Mesendoderm (in vitro differentiated cells): ENCODE measurements at regions not wholly inside any gene's neighbourhood (a gene's known extent, or its start where the extent isn't known, plus 50 kb on each side); places are given as distances from the start of the nearest gene placed in this dataset.

Experiments
- DNase-seq: peaks from one replicate; pipeline ENCODE4 v3.0.0; 2013
- H2AK5ac ChIP-seq: 2 replicates; pipeline ENCODE4 v1.6.1; 2013; ENCODE audit warnings: low read length, inconsistent platforms
- H2BK120ac ChIP-seq: 2 replicates; pipeline ENCODE4 v1.6.1; 2013; ENCODE audit warnings: low read depth, mild to moderate bottlenecking, low read length, moderate library complexity, mixed read lengths
- H2BK15ac ChIP-seq: replicated peaks from 2 replicates; pipeline ENCODE4 v1.6.1; 2013; ENCODE audit warnings: low read depth, mild to moderate bottlenecking, moderate library complexity
- H2BK5ac ChIP-seq: 2 replicates; pipeline ENCODE4 v1.6.1; 2013; ENCODE audit warnings: low read length, inconsistent platforms
- H3K18ac ChIP-seq: 2 replicates; pipeline ENCODE4 v1.6.1; 2013; ENCODE audit warnings: mild to moderate bottlenecking, low read length, mixed read lengths
- H3K23ac ChIP-seq: one replicate; pipeline ENCODE4 v1.6.1; 2013; ENCODE audit warnings: low read length
- H3K27ac ChIP-seq: 2 replicates; pipeline ENCODE4 v1.5.1; 2013; ENCODE audit warnings: low read depth, mild to moderate bottlenecking, inconsistent platforms, low read length, moderate library complexity
- H3K27me3 ChIP-seq: 2 replicates; pipeline ENCODE4 v1.6.1; 2013; ENCODE audit warnings: low read length, control low read depth, mild to moderate bottlenecking, inconsistent platforms; ENCODE audit not compliant: insufficient read depth, poor library complexity
- H3K36me3 ChIP-seq: 2 replicates; pipeline ENCODE4 v1.6.1; 2013; ENCODE audit warnings: low read length, inconsistent platforms; ENCODE audit not compliant: control insufficient read depth, insufficient read depth
- H3K4ac ChIP-seq: one replicate; pipeline ENCODE4 v1.6.1; 2013; ENCODE audit warnings: low read depth, mild to moderate bottlenecking, low read length, moderate library complexity
- H3K4me1 ChIP-seq: 2 replicates; pipeline ENCODE4 v1.6.1; 2013; ENCODE audit warnings: low read depth, low read length, inconsistent platforms; ENCODE audit not compliant: control insufficient read depth
- H3K4me2 ChIP-seq: 2 replicates; pipeline ENCODE4 v1.6.1; 2013; ENCODE audit warnings: low read length
- H3K4me3 ChIP-seq: 2 replicates; pipeline ENCODE4 v1.5.1; 2013; ENCODE audit warnings: mild to moderate bottlenecking, low read length
- H3K56ac ChIP-seq: one replicate; pipeline ENCODE4 v1.6.1; 2013; ENCODE audit warnings: low read length
- H3K79me1 ChIP-seq: 2 replicates; pipeline ENCODE4 v1.6.1; 2013; ENCODE audit warnings: low read length, inconsistent platforms
- H3K79me2 ChIP-seq: 2 replicates; pipeline ENCODE4 v1.6.1; 2013; ENCODE audit warnings: mild to moderate bottlenecking, low read length; ENCODE audit not compliant: control insufficient read depth, insufficient read depth
- H3K9ac ChIP-seq: 2 replicates; pipeline ENCODE4 v1.6.1; 2013; ENCODE audit warnings: low read length, inconsistent platforms
- H4K5ac ChIP-seq: one replicate; pipeline ENCODE4 v1.6.1; 2013; ENCODE audit warnings: low read length
- H4K8ac ChIP-seq: one replicate; pipeline ENCODE4 v1.6.1; 2013; ENCODE audit warnings: low read depth, mild to moderate bottlenecking, control low read depth, low read length, moderate library complexity
- WGBS: extraction: QIAGEN DNeasy Blood & Tissue Kit; methylation state at CpG from one replicate; pipeline ENCODE4 v1.1.7; 2013; ENCODE audit warnings: low lambda C conversion rate, missing lambda C conversion rate; ENCODE audit not compliant: insufficient coverage; ENCODE audit errors: extremely low coverage; 5-methylcytosine and 5-hydroxymethylcytosine counted together

- Histone ChIP-seq H3K4me3 (no peak overlapping the region), H3K56ac (no peak overlapping the region), H3K23ac (no peak overlapping the region), H3K4me1 (no peaks in the 10 kb centered on the region), H3K27ac (no peak overlapping the region), H2AK5ac (no peak overlapping the region), H4K8ac (no peak overlapping the region), H3K18ac (no peak overlapping the region), H3K27me3 (no peaks in the 10 kb centered on the region), H2BK5ac (no peak overlapping the region), H3K9ac (no peak overlapping the region), H3K4ac (no peak overlapping the region), H3K79me1 (no peaks in the 10 kb centered on the region), H3K79me2 (no peaks in the 10 kb centered on the region), H3K4me2 (no peak overlapping the region), H2BK15ac (no peak overlapping the region), H3K36me3 (no peaks in the 10 kb centered on the region), H4K5ac (no peak overlapping the region), H2BK120ac (no peak overlapping the region)
- DNase-seq: no peak
- no CpG with 5 or more reads among the region's 1 CpG for WGBS
These were observed 797.6 kb upstream of the POT1 start for GRCh38 chr7:125727215-125727614.

GRCh38 chr7:125695626-125696025, 766.0 kb upstream of the POT1 start:
- H3K79me1 ChIP-seq: no peaks in the 10 kb centered on the region
- H2BK120ac ChIP-seq: no peak overlapping the region
- H2BK5ac ChIP-seq: no peak overlapping the region
- H3K9ac ChIP-seq: no peak overlapping the region
- no peak overlapping the region for H3K4ac ChIP-seq
- H3K23ac ChIP-seq: no peak overlapping the region
- H3K18ac ChIP-seq: no peak overlapping the region
- no peak overlapping the region for H3K27ac ChIP-seq
- DNase-seq: no peak
- no peaks in the 10 kb centered on the region for H3K79me2 ChIP-seq
- H3K36me3 ChIP-seq: no peaks in the 10 kb centered on the region
- H4K8ac ChIP-seq: no peak overlapping the region
- no peaks in the 10 kb centered on the region for H3K27me3 ChIP-seq
- H4K5ac ChIP-seq: no peak overlapping the region
- no peak overlapping the region for H3K4me2 ChIP-seq
- no peak overlapping the region for H3K4me3 ChIP-seq
- WGBS: no CpG with 5 or more reads among the region's 1 CpG
- H3K56ac ChIP-seq: no peak overlapping the region
- no peaks in the 10 kb centered on the region for H3K4me1 ChIP-seq
- H2BK15ac ChIP-seq: no peak overlapping the region
- no peak overlapping the region for H2AK5ac ChIP-seq

GRCh38 chr7:125683156-125683555, 753.5 kb upstream of the POT1 start:
- no peak overlapping the region for H2BK5ac ChIP-seq
- H2AK5ac ChIP-seq: no peak overlapping the region
- no peak overlapping the region for H2BK120ac ChIP-seq
- H3K27ac ChIP-seq: no peak overlapping the region
- H3K79me2 ChIP-seq: no peaks in the 10 kb centered on the region
- no peaks in the 10 kb centered on the region for H3K36me3 ChIP-seq
- H3K18ac ChIP-seq: no peak overlapping the region
- H3K4me2 ChIP-seq: no peak overlapping the region
- H3K9ac ChIP-seq: no peak overlapping the region
- no peak overlapping the region for H3K56ac ChIP-seq
- H2BK15ac ChIP-seq: no peak overlapping the region
- no peaks in the 10 kb centered on the region for H3K27me3 ChIP-seq
- H3K4ac ChIP-seq: no peak overlapping the region
- H4K5ac ChIP-seq: no peak overlapping the region
- H3K79me1 ChIP-seq: no peaks in the 10 kb centered on the region
- no peak overlapping the region for H4K8ac ChIP-seq
- no peaks in the 10 kb centered on the region for H3K4me1 ChIP-seq
- no peak overlapping the region for H3K4me3 ChIP-seq
- no peak for DNase-seq
- no peak overlapping the region for H3K23ac ChIP-seq

- Histone ChIP-seq H3K4me3 (no peak overlapping the region), H3K9ac (no peak overlapping the region), H2BK15ac (no peak overlapping the region), H3K27me3 (no peaks in the 10 kb centered on the region), H3K36me3 (no peaks in the 10 kb centered on the region), H3K4ac (no peak overlapping the region), H3K79me2 (no peaks in the 10 kb centered on the region), H2BK5ac (no peak overlapping the region), H3K23ac (no peak overlapping the region), H3K4me2 (no peak overlapping the region), H4K8ac (no peak overlapping the region), H3K79me1 (no peaks in the 10 kb centered on the region), H2BK120ac (no peak overlapping the region), H3K18ac (no peak overlapping the region), H2AK5ac (no peak overlapping the region), H4K5ac (no peak overlapping the region), H3K27ac (no peak overlapping the region), H3K4me1 (no peaks in the 10 kb centered on the region), H3K56ac (no peak overlapping the region)
- DNase-seq: no peak
- WGBS: no CpG with 5 or more reads among the region's 3 CpGs
These were observed 751.9 kb upstream of the POT1 start for GRCh38 chr7:125681508-125681907.

- no peaks in the 10 kb centered on the region for H3K4me1 ChIP-seq
- H3K27me3 ChIP-seq: no peaks in the 10 kb centered on the region
- H3K36me3 ChIP-seq: no peaks in the 10 kb centered on the region
- H3K27ac ChIP-seq: no peak overlapping the region
- no peak overlapping the region for H3K23ac ChIP-seq
- H2AK5ac ChIP-seq: no peak overlapping the region
- no peak overlapping the region for H2BK5ac ChIP-seq
- no CpG with 5 or more reads among the region's 2 CpGs for WGBS
- H2BK15ac ChIP-seq: no peak overlapping the region
- no peak overlapping the region for H4K8ac ChIP-seq
- no peaks in the 10 kb centered on the region for H3K79me2 ChIP-seq
- H3K4ac ChIP-seq: no peak overlapping the region
- no peak for DNase-seq
- no peak overlapping the region for H3K56ac ChIP-seq
- no peak overlapping the region for H2BK120ac ChIP-seq
- no peak overlapping the region for H3K18ac ChIP-seq
- H3K79me1 ChIP-seq: no peaks in the 10 kb centered on the region
- no peak overlapping the region for H3K9ac ChIP-seq
- no peak overlapping the region for H3K4me3 ChIP-seq
- no peak overlapping the region for H4K5ac ChIP-seq
- H3K4me2 ChIP-seq: no peak overlapping the region
These were observed 749.1 kb upstream of the POT1 start for GRCh38 chr7:125678771-125679170.

GRCh38 chr7:125675640-125676039, 746.0 kb upstream of the POT1 start:
- Histone ChIP-seq H3K4me2 (no peak overlapping the region), H2BK120ac (no peak overlapping the region), H3K4me3 (no peak overlapping the region), H3K18ac (no peak overlapping the region), H3K36me3 (no peaks in the 10 kb centered on the region), H4K5ac (no peak overlapping the region), H4K8ac (no peak overlapping the region), H3K79me1 (no peaks in the 10 kb centered on the region), H3K4me1 (no peaks in the 10 kb centered on the region), H3K9ac (no peak overlapping the region), H2AK5ac (no peak overlapping the region), H3K79me2 (no peaks in the 10 kb centered on the region), H2BK15ac (no peak overlapping the region), H2BK5ac (no peak overlapping the region), H3K27me3 (no peaks in the 10 kb centered on the region), H3K27ac (no peak overlapping the region), H3K23ac (no peak overlapping the region), H3K56ac (no peak overlapping the region), H3K4ac (no peak overlapping the region)
- DNase-seq: no peak
- no CpG with 5 or more reads among the region's 2 CpGs for WGBS
